ENCODE measurements at regions not wholly inside any gene's neighbourhood (a gene's known extent, or its start where the extent isn't known, plus 50 kb on each side); places are given as distances from the start of the nearest gene placed in this dataset.

DNA sequence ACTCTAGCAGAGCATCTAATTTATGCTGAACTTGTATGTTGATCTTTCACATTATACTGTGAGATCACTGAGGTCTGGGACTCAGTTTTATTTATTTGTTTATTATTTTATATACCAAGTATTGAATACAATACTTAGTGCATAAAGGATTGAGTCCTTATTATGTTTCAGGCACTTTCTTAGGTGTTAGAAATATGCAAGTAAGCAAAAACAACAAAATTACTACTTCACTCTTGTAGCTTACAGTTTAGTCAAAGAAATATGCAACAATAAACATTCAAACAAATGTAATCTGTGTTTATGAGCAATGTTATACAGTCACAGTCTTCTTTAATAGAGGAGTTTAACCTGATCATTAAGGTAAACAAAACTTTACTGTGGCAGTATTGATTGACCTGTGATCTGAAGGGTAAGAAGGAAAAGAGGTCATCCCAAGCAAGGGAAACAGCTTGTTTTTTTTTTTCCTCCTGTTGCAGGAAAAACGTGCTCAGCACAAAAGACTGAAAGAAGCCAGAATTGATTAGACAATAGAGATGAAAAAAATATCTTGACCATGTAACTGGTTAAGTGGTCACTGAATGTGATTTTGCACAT lies 990.7 kb downstream of the TRHDE start:
- TF ChIP-seq EZH2 (optimal IDR thresholded peaks at IDR 0.05; ENCODE audit: low read depth, low read length): no peak
- TF ChIP-seq, protein P1, sequence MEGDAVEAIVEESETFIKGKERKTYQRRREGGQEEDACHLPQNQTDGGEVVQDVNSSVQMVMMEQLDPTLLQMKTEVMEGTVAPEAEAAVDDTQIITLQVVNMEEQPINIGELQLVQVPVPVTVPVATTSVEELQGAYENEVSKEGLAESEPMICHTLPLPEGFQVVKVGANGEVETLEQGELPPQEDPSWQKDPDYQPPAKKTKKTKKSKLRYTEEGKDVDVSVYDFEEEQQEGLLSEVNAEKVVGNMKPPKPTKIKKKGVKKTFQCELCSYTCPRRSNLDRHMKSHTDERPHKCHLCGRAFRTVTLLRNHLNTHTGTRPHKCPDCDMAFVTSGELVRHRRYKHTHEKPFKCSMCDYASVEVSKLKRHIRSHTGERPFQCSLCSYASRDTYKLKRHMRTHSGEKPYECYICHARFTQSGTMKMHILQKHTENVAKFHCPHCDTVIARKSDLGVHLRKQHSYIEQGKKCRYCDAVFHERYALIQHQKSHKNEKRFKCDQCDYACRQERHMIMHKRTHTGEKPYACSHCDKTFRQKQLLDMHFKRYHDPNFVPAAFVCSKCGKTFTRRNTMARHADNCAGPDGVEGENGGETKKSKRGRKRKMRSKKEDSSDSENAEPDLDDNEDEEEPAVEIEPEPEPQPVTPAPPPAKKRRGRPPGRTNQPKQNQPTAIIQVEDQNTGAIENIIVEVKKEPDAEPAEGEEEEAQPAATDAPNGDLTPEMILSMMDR (IDR thresholded peaks at IDR 0.05; ENCODE audit: low read length): no peak

Data from MM.1S (cell line).